OCI-LY3 (cell line): ENCODE measurements at regions not wholly inside any gene's neighbourhood (a gene's known extent, or its start where the extent isn't known, plus 50 kb on each side); places are given as distances from the start of the nearest gene placed in this dataset.

ENCODE experiments used
- EZH2phosphoT487 ChIP-seq: fragments of 200-600 bp; shearing (Covaris generic); IDR thresholded peaks from 2 replicates; pipeline ENCODE4 v1.6.1; 2018; ENCODE audit warnings: antibody characterized with exemption, mixed run types, low read depth
- TF ChIP-seq, protein P1 (sequence below): fragments of 200-600, 300-600 bp; sonication (generic); IDR thresholded peaks from 2 replicates; pipeline ENCODE4 v1.5.1; 2014; ENCODE audit warnings: antibody characterized with exemption, low read length, low read depth

DNA sequence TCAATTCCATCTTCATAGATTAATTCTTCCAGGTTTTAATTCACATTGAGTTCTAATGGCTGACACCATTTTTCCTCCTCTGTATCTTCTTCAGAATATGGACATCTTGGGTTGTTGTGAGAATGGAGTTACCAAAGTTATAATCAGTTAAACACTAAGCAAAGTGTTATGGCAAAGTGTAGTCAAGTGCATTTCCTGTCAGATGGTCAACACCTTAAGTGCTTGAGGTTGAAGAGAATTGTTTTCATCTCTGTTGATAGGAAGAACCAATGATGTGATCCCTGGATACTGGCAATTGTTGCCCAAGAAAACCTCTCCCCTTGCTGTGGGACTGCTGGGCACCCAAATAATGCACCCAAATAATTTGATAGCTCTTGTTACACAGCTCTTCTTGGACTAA, 102.6 kb upstream of the SATB1 start:
- TF ChIP-seq, protein P1, sequence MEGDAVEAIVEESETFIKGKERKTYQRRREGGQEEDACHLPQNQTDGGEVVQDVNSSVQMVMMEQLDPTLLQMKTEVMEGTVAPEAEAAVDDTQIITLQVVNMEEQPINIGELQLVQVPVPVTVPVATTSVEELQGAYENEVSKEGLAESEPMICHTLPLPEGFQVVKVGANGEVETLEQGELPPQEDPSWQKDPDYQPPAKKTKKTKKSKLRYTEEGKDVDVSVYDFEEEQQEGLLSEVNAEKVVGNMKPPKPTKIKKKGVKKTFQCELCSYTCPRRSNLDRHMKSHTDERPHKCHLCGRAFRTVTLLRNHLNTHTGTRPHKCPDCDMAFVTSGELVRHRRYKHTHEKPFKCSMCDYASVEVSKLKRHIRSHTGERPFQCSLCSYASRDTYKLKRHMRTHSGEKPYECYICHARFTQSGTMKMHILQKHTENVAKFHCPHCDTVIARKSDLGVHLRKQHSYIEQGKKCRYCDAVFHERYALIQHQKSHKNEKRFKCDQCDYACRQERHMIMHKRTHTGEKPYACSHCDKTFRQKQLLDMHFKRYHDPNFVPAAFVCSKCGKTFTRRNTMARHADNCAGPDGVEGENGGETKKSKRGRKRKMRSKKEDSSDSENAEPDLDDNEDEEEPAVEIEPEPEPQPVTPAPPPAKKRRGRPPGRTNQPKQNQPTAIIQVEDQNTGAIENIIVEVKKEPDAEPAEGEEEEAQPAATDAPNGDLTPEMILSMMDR = no peak
- TF ChIP-seq EZH2phosphoT487 = no peak
